HepG2 (cell line): ENCODE measurements at regions not wholly inside any gene's neighbourhood (a gene's known extent, or its start where the extent isn't known, plus 50 kb on each side); places are given as distances from the start of the nearest gene placed in this dataset.

Experiments used
- ATAC-seq: fragments of 200-7000 bp; cut with Tn5 transposase; 3 replicates; pipeline ENCODE4 v1.9.1; 2020; ENCODE audit warnings: mild to moderate bottlenecking, moderate library complexity
- BruUV-seq: library from RNA; stranded (reverse); fragments of 400-500 nt; replicated peaks from 2 replicates; lab custom pipeline; 2021; lab: Mats Ljungman, UMichigan
- CTCF ChIA-PET: fragments of 300-600 bp; formaldehyde crosslinking; extraction: SDS; loops from one replicate; lab custom pipeline; 2021; ENCODE audit warnings: low total read pairs, inconsistent platforms, low intra/inter-chr PET ratio; lab: Yijun Ruan, JAX
- POLR2A ChIA-PET: fragments of 350-600 bp; sonication (Branson Sonifier 250); formaldehyde crosslinking; loops from one replicate; lab custom pipeline; 2020; ENCODE audit warnings: antibody characterized with exemption, inconsistent platforms; lab: Yijun Ruan, JAX
- DNase-seq: peaks from one replicate; pipeline ENCODE4 v3.0.0-alpha.2; 2015; ENCODE audit warnings: low spot score
- FAIRE-seq: peaks from 3 replicates; lab custom pipeline; 2011; peaks lifted over from hg19 to GRCh38; lab: Jason Lieb, UNC
- H2AFZ ChIP-seq: one replicate; pipeline ENCODE4 v1.6.1; 2011; ENCODE audit warnings: low read length, inconsistent platforms
- H3K27ac ChIP-seq: fragments of 300-600 bp; 3 replicates; pipeline ENCODE4 v1.8.0; 2011; ENCODE audit warnings: mixed run types, mild to moderate bottlenecking, mixed read lengths, low read length, inconsistent platforms; ENCODE audit not compliant: insufficient read depth; ENCODE audit errors: extremely low read length
- H3K27me3 ChIP-seq, 2 experiments: fragments of 200-600 bp in 1 of 2; 2 replicates in 1 of 2; 3 replicates in 1 of 2; pipeline versions ENCODE4 v1.6.0 to v1.8.0; 2011; ENCODE audit warnings: low read length in 2 of 2, mild to moderate bottlenecking in 2 of 2, moderate library complexity in 2 of 2, inconsistent platforms in 1 of 2; ENCODE audit not compliant: insufficient read depth in 2 of 2, control insufficient read depth in 1 of 2
- H3K36me3 ChIP-seq, 2 experiments: fragments of 200-600 bp in 1 of 2; replicated peaks in 1 of 2; 2 replicates in 1 of 2; 3 replicates in 1 of 2; pipeline versions ENCODE4 v1.5.1 to v1.8.0; 2011; ENCODE audit warnings: low read length in 2 of 2, inconsistent platforms in 1 of 2; ENCODE audit not compliant: insufficient read depth in 2 of 2, control insufficient read depth in 1 of 2
- H3K4me1 ChIP-seq: 2 replicates; pipeline ENCODE4 v1.5.1; 2012; ENCODE audit warnings: low read length, inconsistent platforms; ENCODE audit not compliant: insufficient read depth
- H3K4me2 ChIP-seq: 2 replicates; pipeline ENCODE4 v1.6.0; 2011; ENCODE audit warnings: low read depth, low read length, inconsistent platforms
- H3K4me3 ChIP-seq, 3 experiments: fragments of 200-600 bp in 1 of 3; sonication (generic), shearing (Covaris generic) in 1 of 3; replicated peaks in 1 of 3; 2 replicates each; pipeline ENCODE4 v1.5.1; 2011 to 2016; ENCODE audit warnings: low read length in 3 of 3, inconsistent platforms in 2 of 3, low read depth in 2 of 3, mild to moderate bottlenecking in 2 of 3, control low read depth in 1 of 3, mixed read lengths in 1 of 3; ENCODE audit not compliant: insufficient read depth in 1 of 3
- H3K79me2 ChIP-seq: one replicate; pipeline ENCODE4 v1.6.1; 2011; ENCODE audit warnings: low read length, inconsistent platforms; ENCODE audit not compliant: insufficient read depth
- H3K9ac ChIP-seq: 2 replicates; pipeline ENCODE4 v1.6.0; 2011; ENCODE audit warnings: mild to moderate bottlenecking, low read depth, low read length, inconsistent platforms; ENCODE audit not compliant: insufficient read depth
- H3K9me3 ChIP-seq: 2 replicates; pipeline ENCODE4 v1.5.1; 2012; ENCODE audit warnings: mild to moderate bottlenecking, low read length
- H4K20me1 ChIP-seq: 2 replicates; pipeline ENCODE4 v1.6.0; 2011; ENCODE audit warnings: inconsistent platforms, mild to moderate bottlenecking, low read length, moderate library complexity; ENCODE audit not compliant: insufficient read depth
- KLF11 ChIP-seq: IDR thresholded peaks from 2 replicates; pipeline ENCODE4 v1.6.1; 2016; ENCODE audit warnings: missing compliant biosample characterization
- SOX6 ChIP-seq, 2 experiments: fragments of 450-650 bp in 1 of 2; sonication (generic) in 1 of 2; formaldehyde crosslinking in 1 of 2; IDR thresholded peaks; 2 replicates each; pipeline versions ENCODE4 v1.4.0 to v1.6.1; 2017 to 2020; ENCODE audit warnings: antibody characterized with exemption in 1 of 2, mild to moderate bottlenecking in 1 of 2, missing genetic modification reagents in 1 of 2
- ZNF775 ChIP-seq: sonication (generic); formaldehyde crosslinking; IDR thresholded peaks from 2 replicates; pipeline ENCODE4 v1.4.0; 2020; ENCODE audit warnings: missing genetic modification reagents, mild to moderate bottlenecking, moderate library complexity, borderline replicate concordance
- WGBS: methylation state at CpG from one replicate; pipeline ENCODE4 v1.1.6; 2017; ENCODE audit warnings: low lambda C conversion rate; 5-methylcytosine and 5-hydroxymethylcytosine counted together
- in situ Hi-C: cut with HindIII; loops from 2 replicates; pipeline ENCODE4 v1.10.0; 2017; ENCODE audit warnings: low pct_unique_long_range_greater_than_20kb; ENCODE audit not compliant: extremely low pct_ligation_motif_present
- intact Hi-C: fragments of 100-400 bp; cut with micrococcal nuclease; formaldehyde crosslinking; loops from one replicate; pipeline ENCODE4 v1.10.0; 2022; ENCODE audit not compliant: unreplicated experiment
- TF ChIP-seq, protein P1 (sequence below): sonication (generic); formaldehyde crosslinking; IDR thresholded peaks from 2 replicates; pipeline ENCODE4 v1.4.0; 2020; ENCODE audit warnings: missing genetic modification reagents
- TF ChIP-seq, protein P2 (sequence below): IDR thresholded peaks from 2 replicates; pipeline ENCODE4 v1.6.1; 2012; ENCODE audit warnings: low read depth, low read length, improper control_type of control experiment
- TF ChIP-seq, protein P3 (sequence below): sonication (generic); formaldehyde crosslinking; conservative IDR thresholded peaks from 2 replicates; pipeline ENCODE4 v1.4.0; 2020; ENCODE audit warnings: missing genetic modification reagents
- TF ChIP-seq, protein P4 (sequence below): sonication (generic); formaldehyde crosslinking; IDR thresholded peaks from 2 replicates; pipeline ENCODE4 v1.4.0; 2020; ENCODE audit warnings: missing genetic modification reagents, borderline replicate concordance

DNA sequence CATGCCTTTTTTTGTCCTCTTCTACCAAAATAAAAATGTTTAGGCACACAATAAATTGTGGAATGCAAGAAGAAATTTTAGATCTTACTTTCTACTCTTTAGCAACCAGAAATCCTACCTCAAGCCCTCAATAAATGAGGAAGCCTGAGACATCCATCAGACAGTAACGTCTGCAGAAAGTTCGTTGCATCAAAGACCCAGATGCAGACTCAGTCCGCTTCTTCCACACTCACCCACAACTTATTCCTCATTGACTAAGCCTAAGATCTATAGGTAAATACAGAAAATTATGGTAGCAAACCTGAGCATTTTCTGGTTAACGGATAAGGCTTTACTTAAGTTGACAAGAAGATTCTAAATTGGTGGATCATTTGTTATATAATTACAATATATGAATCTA lies 579.4 kb upstream of the ID2 start (continued):
- TF ChIP-seq, protein P1, sequence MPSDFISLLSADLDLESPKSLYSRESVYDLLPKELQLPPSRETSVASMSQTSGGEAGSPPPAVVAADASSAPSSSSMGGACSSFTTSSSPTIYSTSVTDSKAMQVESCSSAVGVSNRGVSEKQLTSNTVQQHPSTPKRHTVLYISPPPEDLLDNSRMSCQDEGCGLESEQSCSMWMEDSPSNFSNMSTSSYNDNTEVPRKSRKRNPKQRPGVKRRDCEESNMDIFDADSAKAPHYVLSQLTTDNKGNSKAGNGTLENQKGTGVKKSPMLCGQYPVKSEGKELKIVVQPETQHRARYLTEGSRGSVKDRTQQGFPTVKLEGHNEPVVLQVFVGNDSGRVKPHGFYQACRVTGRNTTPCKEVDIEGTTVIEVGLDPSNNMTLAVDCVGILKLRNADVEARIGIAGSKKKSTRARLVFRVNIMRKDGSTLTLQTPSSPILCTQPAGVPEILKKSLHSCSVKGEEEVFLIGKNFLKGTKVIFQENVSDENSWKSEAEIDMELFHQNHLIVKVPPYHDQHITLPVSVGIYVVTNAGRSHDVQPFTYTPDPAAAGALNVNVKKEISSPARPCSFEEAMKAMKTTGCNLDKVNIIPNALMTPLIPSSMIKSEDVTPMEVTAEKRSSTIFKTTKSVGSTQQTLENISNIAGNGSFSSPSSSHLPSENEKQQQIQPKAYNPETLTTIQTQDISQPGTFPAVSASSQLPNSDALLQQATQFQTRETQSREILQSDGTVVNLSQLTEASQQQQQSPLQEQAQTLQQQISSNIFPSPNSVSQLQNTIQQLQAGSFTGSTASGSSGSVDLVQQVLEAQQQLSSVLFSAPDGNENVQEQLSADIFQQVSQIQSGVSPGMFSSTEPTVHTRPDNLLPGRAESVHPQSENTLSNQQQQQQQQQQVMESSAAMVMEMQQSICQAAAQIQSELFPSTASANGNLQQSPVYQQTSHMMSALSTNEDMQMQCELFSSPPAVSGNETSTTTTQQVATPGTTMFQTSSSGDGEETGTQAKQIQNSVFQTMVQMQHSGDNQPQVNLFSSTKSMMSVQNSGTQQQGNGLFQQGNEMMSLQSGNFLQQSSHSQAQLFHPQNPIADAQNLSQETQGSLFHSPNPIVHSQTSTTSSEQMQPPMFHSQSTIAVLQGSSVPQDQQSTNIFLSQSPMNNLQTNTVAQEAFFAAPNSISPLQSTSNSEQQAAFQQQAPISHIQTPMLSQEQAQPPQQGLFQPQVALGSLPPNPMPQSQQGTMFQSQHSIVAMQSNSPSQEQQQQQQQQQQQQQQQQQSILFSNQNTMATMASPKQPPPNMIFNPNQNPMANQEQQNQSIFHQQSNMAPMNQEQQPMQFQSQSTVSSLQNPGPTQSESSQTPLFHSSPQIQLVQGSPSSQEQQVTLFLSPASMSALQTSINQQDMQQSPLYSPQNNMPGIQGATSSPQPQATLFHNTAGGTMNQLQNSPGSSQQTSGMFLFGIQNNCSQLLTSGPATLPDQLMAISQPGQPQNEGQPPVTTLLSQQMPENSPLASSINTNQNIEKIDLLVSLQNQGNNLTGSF = no peak
- 0 out of 2 replicates have a peak, but pooled peaks have one; percentile 30 for TF ChIP-seq ZNF775 (CRISPR knock-in tag)

DNA sequence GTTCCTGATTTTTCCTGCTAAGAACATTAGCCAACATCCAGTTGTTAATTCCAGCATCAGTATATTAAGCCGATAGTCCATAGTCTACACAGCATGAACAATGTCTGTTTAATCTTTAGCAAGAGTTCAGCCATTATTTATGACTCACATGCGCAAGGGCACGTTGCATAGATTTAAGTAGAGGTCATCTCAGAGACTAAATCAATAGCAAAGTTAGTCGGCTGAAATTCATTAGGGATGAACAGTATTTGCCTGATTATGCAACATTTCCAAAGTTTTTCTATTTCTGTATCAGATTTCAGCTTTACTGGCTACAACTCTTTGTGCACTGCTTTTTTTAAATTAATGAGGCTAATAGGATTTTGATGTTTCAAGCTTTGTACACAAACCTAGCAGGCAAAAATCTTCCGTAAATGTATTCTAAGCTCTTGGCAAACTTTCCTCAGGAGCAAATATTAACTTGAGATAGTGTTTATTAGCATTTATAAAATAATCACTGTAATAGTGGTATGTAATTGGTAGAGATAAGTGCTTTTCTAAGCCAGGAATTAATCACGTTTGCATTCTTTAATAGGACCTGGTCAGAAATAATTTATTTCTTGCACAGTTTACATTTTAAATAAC lies 578.7 kb upstream of the ID2 start:
- ChIA-PET POLR2A (interaction anchor here (0.6 to 2.2 kb wide), 4 partner anchors 12 to 34 kb away, joined by 3 to 14 read pairs (median 10); no protein-coding TSS in a partner anchor), CTCF (interaction anchor here (1.2 kb wide), 1 partner anchor 13 kb away, joined by 3 read pairs; no protein-coding TSS in a partner anchor)
- 1% methylated on average over 6 of the region's 6 CpGs for WGBS
- Histone ChIP-seq H3K4me2 (peak overlapping the region; percentile 51), H3K4me3 (no peak overlapping the region; a peak in 1 of 6 replicates), H3K27ac (peak overlapping the region; percentile 65), H3K79me2 (no peaks in the 10 kb centered on the region), H2AFZ (no peak overlapping the region), H4K20me1 (no peaks in the 10 kb centered on the region), H3K4me1 (peaks cover 63% of the 10 kb centered on the region), H3K36me3 (no peaks in the 10 kb centered on the region), H3K9me3 (no peaks in the 10 kb centered on the region), H3K9ac (peak overlapping the region; percentile 33), H3K27me3 (no peaks in the 10 kb centered on the region)
- ATAC-seq (peak; percentile 98), DNase-seq (peak; percentile 100), FAIRE-seq (peak; percentile 86)
- intact Hi-C loops (loop anchor here (1.0 to 2.0 kb wide), 4 partner anchors 16 to 576 kb away; no protein-coding TSS in a partner anchor), in situ Hi-C loops (no loop called here)
- BruUV-seq = no TSS peak
- TF ChIP-seq, protein P2, sequence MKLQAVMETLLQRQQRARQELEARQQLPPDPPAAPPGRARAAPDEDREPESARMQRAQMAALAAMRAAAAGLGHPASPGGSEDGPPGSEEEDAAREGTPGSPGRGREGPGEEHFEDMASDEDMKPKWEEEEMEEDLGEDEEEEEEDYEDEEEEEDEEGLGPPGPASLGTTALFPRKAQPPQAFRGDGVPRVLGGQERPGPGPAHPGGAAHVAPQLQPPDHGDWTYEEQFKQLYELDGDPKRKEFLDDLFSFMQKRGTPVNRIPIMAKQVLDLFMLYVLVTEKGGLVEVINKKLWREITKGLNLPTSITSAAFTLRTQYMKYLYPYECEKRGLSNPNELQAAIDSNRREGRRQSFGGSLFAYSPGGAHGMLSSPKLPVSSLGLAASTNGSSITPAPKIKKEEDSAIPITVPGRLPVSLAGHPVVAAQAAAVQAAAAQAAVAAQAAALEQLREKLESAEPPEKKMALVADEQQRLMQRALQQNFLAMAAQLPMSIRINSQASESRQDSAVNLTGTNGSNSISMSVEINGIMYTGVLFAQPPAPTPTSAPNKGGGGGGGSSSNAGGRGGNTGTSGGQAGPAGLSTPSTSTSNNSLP = peak; percentile 100
- TF ChIP-seq, protein P3, sequence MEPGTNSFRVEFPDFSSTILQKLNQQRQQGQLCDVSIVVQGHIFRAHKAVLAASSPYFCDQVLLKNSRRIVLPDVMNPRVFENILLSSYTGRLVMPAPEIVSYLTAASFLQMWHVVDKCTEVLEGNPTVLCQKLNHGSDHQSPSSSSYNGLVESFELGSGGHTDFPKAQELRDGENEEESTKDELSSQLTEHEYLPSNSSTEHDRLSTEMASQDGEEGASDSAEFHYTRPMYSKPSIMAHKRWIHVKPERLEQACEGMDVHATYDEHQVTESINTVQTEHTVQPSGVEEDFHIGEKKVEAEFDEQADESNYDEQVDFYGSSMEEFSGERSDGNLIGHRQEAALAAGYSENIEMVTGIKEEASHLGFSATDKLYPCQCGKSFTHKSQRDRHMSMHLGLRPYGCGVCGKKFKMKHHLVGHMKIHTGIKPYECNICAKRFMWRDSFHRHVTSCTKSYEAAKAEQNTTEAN (CRISPR knock-in tag) = peak; percentile 82; the same call in 1 of the 2 replicates
- TF ChIP-seq KLF11 (CRISPR knock-in tag) (no peak), SOX6 (IDR thresholded peaks at IDR 0.05) (no peak), SOX6 (CRISPR knock-in tag; IDR thresholded peaks at IDR 0.05) (peak; percentile 98)
- TF ChIP-seq, protein P4, sequence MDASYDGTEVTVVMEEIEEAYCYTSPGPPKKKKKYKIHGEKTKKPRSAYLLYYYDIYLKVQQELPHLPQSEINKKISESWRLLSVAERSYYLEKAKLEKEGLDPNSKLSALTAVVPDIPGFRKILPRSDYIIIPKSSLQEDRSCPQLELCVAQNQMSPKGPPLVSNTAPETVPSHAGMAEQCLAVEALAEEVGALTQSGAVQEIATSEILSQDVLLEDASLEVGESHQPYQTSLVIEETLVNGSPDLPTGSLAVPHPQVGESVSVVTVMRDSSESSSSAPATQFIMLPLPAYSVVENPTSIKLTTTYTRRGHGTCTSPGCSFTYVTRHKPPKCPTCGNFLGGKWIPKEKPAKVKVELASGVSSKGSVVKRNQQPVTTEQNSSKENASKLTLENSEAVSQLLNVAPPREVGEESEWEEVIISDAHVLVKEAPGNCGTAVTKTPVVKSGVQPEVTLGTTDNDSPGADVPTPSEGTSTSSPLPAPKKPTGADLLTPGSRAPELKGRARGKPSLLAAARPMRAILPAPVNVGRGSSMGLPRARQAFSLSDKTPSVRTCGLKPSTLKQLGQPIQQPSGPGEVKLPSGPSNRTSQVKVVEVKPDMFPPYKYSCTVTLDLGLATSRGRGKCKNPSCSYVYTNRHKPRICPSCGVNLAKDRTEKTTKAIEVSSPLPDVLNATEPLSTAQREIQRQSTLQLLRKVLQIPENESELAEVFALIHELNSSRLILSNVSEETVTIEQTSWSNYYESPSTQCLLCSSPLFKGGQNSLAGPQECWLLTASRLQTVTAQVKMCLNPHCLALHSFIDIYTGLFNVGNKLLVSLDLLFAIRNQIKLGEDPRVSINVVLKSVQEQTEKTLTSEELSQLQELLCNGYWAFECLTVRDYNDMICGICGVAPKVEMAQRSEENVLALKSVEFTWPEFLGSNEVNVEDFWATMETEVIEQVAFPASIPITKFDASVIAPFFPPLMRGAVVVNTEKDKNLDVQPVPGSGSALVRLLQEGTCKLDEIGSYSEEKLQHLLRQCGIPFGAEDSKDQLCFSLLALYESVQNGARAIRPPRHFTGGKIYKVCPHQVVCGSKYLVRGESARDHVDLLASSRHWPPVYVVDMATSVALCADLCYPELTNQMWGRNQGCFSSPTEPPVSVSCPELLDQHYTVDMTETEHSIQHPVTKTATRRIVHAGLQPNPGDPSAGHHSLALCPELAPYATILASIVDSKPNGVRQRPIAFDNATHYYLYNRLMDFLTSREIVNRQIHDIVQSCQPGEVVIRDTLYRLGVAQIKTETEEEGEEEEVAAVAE (CRISPR knock-in tag) = peak; percentile 68; the same call in 1 of the 2 replicates
